ENCODE measurements at regions not wholly inside any gene's neighbourhood (a gene's known extent, or its start where the extent isn't known, plus 50 kb on each side); places are given as distances from the start of the nearest gene placed in this dataset.

GRCh38 chr1:60977661-60978060, 104.7 kb upstream of the NFIA start:
- TF ChIP-seq, protein P1, sequence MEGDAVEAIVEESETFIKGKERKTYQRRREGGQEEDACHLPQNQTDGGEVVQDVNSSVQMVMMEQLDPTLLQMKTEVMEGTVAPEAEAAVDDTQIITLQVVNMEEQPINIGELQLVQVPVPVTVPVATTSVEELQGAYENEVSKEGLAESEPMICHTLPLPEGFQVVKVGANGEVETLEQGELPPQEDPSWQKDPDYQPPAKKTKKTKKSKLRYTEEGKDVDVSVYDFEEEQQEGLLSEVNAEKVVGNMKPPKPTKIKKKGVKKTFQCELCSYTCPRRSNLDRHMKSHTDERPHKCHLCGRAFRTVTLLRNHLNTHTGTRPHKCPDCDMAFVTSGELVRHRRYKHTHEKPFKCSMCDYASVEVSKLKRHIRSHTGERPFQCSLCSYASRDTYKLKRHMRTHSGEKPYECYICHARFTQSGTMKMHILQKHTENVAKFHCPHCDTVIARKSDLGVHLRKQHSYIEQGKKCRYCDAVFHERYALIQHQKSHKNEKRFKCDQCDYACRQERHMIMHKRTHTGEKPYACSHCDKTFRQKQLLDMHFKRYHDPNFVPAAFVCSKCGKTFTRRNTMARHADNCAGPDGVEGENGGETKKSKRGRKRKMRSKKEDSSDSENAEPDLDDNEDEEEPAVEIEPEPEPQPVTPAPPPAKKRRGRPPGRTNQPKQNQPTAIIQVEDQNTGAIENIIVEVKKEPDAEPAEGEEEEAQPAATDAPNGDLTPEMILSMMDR (IDR thresholded peaks at IDR 0.05; ENCODE audit: partially characterized antibody, unreplicated experiment): no peak
- no peak for DNase-seq
- Mint-ChIP-seq H3K4me1 (ENCODE audit: low read depth, unreplicated experiment) (peaks cover 2% of the 10 kb centered on the region), H3K36me3 (ENCODE audit: unreplicated experiment) (no peaks in the 10 kb centered on the region), H3K27me3 (ENCODE audit: unreplicated experiment) (no peaks in the 10 kb centered on the region), H3K4me3 (ENCODE audit: unreplicated experiment) (no peak overlapping the region), H3K9me3 (ENCODE audit: unreplicated experiment) (no peaks in the 10 kb centered on the region), H3K27ac (ENCODE audit: unreplicated experiment) (no peak overlapping the region)

DNA sequence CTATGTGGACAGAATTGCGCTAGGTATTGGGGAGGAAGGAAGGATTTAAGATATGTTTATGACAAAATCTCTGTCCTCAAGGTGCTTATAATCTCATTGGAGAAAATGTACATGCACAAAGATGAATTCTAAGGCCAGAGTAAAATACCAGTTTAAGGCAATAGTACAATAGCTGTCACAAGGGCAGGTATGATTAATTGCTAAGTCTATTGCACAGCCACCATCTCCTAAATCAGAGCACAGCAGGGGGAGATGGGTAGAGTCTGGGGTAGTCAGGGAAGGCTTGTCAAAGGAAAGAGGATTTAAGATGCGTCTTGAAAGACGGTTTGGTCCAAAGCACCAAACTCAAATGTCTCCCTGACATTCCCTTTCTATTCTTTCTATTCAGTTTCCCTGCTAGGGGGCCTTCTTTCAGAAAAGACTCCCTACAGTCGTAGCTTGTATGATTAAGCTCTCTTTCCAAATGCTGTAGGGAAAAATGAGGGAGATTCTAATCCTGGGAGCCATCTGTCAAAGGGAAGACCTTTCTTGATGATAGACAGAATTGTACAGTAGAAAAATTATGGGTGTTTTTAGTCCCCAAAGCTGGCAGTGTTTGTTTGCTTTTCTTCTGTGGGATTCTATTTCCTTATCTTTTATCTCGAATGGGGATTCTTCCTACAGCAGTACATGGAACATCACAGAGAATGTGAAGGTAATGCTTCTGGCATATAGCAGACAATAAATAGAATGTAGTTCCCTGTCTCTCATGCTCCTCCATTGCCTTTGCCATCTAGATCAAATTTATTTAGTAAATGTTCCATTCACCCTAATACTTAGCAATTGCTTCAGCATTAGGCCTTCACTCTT, 107.6 kb upstream of the NFIA start:
- DNase-seq: no peak
- H3K4me1 Mint-ChIP-seq (ENCODE audit: low read depth, unreplicated experiment): peaks cover 10% of the 10 kb centered on the region
- peaks cover 2% of the 10 kb centered on the region for H3K9me3 Mint-ChIP-seq (ENCODE audit: unreplicated experiment)
- no peak overlapping the region for H3K4me3 Mint-ChIP-seq (ENCODE audit: unreplicated experiment)
- H3K36me3 Mint-ChIP-seq (ENCODE audit: unreplicated experiment): no peaks in the 10 kb centered on the region
- no peaks in the 10 kb centered on the region for H3K27me3 Mint-ChIP-seq (ENCODE audit: unreplicated experiment)
- TF ChIP-seq, protein P1 (IDR thresholded peaks at IDR 0.05; ENCODE audit: partially characterized antibody, unreplicated experiment): no peak
- H3K27ac Mint-ChIP-seq (ENCODE audit: unreplicated experiment): no peak overlapping the region

DNA sequence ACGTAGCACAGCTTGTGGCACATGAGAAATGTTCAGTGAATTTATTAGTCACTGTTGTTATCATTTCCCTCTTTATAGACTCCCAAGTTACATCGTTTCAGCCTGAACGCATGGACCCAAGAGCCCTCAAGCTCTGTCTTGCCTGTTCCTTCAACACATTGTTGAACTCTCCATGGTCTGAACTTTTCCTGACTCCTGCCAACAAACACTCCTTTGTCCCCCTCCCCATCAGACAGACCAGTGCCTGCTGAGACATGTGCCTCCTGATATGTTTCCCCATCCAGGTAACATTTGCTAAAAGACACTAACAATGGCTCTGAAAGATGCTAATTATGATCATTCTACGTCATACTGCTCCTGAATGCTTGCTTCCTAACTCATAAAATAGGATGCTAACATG, 108.7 kb upstream of the NFIA start:
- DNase-seq: no peak
- Mint-ChIP-seq H3K36me3 (ENCODE audit: unreplicated experiment) (no peaks in the 10 kb centered on the region), H3K4me3 (ENCODE audit: unreplicated experiment) (no peak overlapping the region), H3K27ac (ENCODE audit: unreplicated experiment) (no peak overlapping the region), H3K27me3 (ENCODE audit: unreplicated experiment) (no peaks in the 10 kb centered on the region), H3K4me1 (ENCODE audit: low read depth, unreplicated experiment) (peaks cover 10% of the 10 kb centered on the region), H3K9me3 (ENCODE audit: unreplicated experiment) (peaks cover 2% of the 10 kb centered on the region)
- TF ChIP-seq, protein P1 (IDR thresholded peaks at IDR 0.05; ENCODE audit: partially characterized antibody, unreplicated experiment): no peak

GRCh38 chr1:60972841-60973364, 109.5 kb upstream of the NFIA start:
- H3K36me3 Mint-ChIP-seq (ENCODE audit: unreplicated experiment): peaks cover 6% of the 10 kb centered on the region
- no peaks in the 10 kb centered on the region for H3K27me3 Mint-ChIP-seq (ENCODE audit: unreplicated experiment)
- TF ChIP-seq, protein P1 (IDR thresholded peaks at IDR 0.05; ENCODE audit: partially characterized antibody, unreplicated experiment): no peak
- H3K4me3 Mint-ChIP-seq (ENCODE audit: unreplicated experiment): no peak overlapping the region
- DNase-seq: no peak
- peaks cover 10% of the 10 kb centered on the region for H3K4me1 Mint-ChIP-seq (ENCODE audit: low read depth, unreplicated experiment)
- H3K27ac Mint-ChIP-seq (ENCODE audit: unreplicated experiment): no peak overlapping the region
- peaks cover 2% of the 10 kb centered on the region for H3K9me3 Mint-ChIP-seq (ENCODE audit: unreplicated experiment)

DNA sequence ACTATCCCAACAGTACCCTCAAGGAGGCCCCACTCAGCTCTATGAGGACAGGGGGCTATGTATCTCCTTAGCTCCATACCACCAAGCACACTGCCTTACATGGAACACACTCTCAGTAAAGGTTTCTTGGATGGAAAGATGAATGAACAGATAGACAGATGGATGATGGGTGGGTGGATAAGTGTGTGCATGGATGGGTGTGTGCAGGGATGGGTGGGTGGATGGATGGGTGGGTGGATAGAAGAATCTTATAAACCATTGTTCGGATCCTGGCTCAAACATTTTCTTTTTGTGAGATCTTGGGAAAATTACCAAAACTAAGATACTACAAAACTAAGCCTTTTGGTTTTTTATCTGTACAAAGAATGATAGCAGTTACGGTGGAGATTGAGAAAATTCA, 111.0 kb upstream of the NFIA start:
- Mint-ChIP-seq H3K4me3 (ENCODE audit: unreplicated experiment) (no peak overlapping the region), H3K27ac (ENCODE audit: unreplicated experiment) (no peak overlapping the region), H3K36me3 (ENCODE audit: unreplicated experiment) (peaks cover 22% of the 10 kb centered on the region), H3K4me1 (ENCODE audit: low read depth, unreplicated experiment) (peaks cover 10% of the 10 kb centered on the region), H3K27me3 (ENCODE audit: unreplicated experiment) (no peaks in the 10 kb centered on the region), H3K9me3 (ENCODE audit: unreplicated experiment) (peaks cover 7% of the 10 kb centered on the region)
- TF ChIP-seq, protein P1 (IDR thresholded peaks at IDR 0.05; ENCODE audit: partially characterized antibody, unreplicated experiment): no peak
- DNase-seq: no peak

Data from glutamatergic neuron (in vitro differentiated cells).